GM19239 (cell line): ENCODE measurements at regions not wholly inside any gene's neighbourhood (a gene's known extent, or its start where the extent isn't known, plus 50 kb on each side); places are given as distances from the start of the nearest gene placed in this dataset.
"Not testable (repeated sequence)": the region's sequence is repeated elsewhere in the genome, so short reads cannot be mapped to it uniquely, and the experiment has no call there.

ENCODE experiments used
- DNase-seq: peaks from one replicate; pipeline ENCODE4 v3.0.0; 2011; ENCODE audit warnings: low spot score; ENCODE audit not compliant: insufficient read length
- FAIRE-seq: peaks from 2 replicates; lab custom pipeline; 2011; peaks lifted over from hg19 to GRCh38; lab: Jason Lieb, UNC

GRCh38 chr3:138890555-138891187 lies 55.9 kb upstream of the PIK3CB start:
- peak; percentile 84 for FAIRE-seq
- DNase-seq, result peak; percentile 24

GRCh38 chr3:138889792-138890191 lies 55.1 kb upstream of the PIK3CB start:
- no peak for FAIRE-seq
- no peak for DNase-seq

DNA sequence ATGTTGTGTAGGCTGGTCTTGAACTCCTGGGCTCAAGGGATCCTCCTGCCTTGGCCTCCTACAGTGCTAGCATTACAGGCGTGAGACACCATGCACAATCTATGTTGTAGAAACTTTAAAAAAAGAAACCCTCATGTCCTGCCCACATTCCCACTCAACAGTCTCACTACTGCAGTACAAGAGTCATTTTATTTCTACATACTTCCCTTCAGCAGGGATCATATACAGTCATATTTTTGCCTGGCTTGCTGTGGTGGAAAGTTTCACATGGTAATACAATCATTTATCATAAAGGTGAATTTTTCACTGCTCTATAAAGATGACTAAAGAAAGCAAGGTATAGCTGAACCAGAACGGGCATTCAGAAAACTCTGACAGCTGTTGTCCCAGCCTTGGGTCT lies 53.8 kb upstream of the PIK3CB start:
- FAIRE-seq (no peak), DNase-seq (no peak)

GRCh38 chr3:138886096-138886495 lies 51.4 kb upstream of the PIK3CB start:
- FAIRE-seq, DNase-seq: not testable (repeated sequence)
